GM19324 (cell line): ENCODE measurements at regions not wholly inside any gene's neighbourhood (a gene's known extent, or its start where the extent isn't known, plus 50 kb on each side); places are given as distances from the start of the nearest gene placed in this dataset.

Source experiments
- ATAC-seq: cut with Tn5 transposase; IDR thresholded peaks from one replicate; pipeline ENCODE4 v1.9.1; 2021; ENCODE audit warnings: mild to moderate bottlenecking, moderate library complexity; ENCODE audit not compliant: unreplicated experiment, low FRiP score

DNA sequence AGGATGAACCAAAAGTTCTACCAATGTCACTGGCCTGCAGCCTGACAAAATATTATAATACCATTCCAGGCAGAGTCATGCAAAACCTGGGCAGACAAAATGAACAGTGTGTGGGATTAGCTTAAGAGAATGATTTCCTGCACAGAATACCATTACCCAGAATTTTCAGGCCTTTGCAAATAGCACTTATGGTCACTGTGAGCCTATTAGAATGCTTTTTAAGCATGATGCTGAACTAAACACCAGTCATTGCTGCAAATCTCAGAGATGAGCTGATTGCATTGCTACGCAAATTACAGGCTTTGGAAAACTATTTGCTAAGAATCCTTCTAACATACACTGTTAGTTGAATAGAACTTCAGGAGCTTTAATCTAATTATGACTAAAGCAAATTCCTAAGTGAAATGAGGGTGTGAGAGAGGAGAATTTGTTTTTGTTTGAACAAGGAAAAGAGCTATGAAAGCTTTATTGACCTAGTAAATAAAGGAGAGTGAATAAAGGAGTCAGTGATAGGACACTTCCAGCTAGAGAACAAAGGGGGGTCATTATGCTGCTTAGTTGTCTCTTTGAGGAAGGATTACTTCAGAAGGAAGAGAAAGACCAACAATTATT is 398.8 kb downstream of the HS3ST3B1 start:
- no peak for ATAC-seq

DNA sequence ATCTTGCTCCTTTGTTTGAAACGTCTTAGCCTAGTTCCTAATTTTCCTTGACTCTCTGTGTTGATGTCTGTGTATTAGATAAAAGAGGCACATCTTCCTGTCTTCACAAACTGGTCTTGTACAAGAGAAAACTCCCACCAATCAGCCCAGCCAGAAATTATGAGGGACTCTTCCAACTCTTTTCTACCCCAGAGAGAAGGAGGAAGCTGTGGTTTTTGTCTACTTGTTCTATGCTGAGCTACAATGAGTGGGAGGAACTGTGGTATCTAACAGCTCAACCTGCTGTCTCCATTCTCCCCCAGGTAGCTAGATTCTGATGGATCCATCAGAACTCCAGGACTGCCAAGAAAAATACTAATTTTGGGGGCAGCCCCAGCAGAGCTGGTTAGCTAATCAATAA is 392.5 kb downstream of the HS3ST3B1 start:
- no peak for ATAC-seq

GRCh38 chr17:14690704-14691103 is 389.8 kb downstream of the HS3ST3B1 start:
- ATAC-seq = no peak

GRCh38 chr17:14688134-14688533 is 387.3 kb downstream of the HS3ST3B1 start:
- no peak for ATAC-seq

GRCh38 chr17:14672830-14673229 is 371.9 kb downstream of the HS3ST3B1 start:
- no peak for ATAC-seq

DNA sequence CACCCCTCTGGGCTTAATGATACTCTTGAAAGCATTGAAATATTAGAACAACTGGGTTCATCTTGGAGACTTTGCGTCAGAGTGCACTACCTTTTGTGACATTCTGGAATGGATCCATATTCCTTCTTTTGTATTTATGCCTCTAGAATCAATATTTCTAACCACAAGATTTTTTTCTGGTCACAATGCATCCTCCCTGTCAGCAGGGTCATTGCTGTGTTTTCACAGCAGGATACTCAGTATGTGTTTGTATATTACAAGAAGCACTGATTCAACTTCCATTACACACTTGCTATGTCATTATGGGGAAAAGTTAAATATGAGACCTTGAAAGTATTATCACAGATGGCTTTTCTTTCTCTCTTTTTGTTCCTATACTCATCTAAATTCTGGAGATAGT is 370.0 kb downstream of the HS3ST3B1 start:
- ATAC-seq = no peak

DNA sequence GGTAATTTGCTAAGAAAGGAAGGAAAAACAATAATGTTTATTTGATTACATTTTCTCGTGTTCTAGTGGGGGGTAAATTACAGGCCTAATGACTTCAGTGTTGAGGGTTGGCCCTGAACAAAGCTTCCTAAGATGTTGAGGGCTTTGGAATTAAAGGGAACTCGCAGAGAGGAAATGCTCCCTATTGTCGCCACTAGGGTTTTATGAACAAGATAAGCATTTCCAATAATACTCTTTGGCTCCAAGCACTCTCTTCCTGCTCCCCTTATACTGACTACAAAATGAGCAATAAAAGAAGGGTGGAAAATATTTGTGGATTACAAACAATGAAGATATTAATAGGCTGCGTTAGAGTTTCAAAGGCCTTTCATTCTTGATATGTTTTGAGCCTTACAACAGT is 363.6 kb downstream of the HS3ST3B1 start:
- no peak for ATAC-seq

- no peak for ATAC-seq
Observed at GRCh38 chr17:14641117-14641516, 340.2 kb downstream of the HS3ST3B1 start.

DNA sequence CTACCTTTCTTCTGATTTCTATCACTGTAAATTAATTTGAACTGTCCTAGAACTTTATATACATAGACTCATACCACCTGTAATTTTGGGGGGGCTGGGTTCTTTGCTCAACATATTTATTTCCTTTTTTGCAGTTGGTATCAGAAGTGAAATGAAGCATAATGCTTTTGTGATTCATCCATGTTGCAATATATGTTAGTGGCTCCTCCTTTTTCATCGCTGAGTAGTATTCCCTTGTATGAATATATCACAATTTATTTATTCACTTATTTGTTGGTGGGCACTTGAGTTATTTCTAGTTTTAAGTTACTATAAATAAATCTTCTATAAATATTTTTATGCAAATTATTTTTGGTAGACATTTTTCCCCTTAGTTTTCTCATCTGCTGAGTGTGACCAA is 336.4 kb downstream of the HS3ST3B1 start:
- no peak for ATAC-seq

GRCh38 chr17:14630621-14631020 is 329.7 kb downstream of the HS3ST3B1 start:
- ATAC-seq = no peak

GRCh38 chr17:14630046-14630445 is 329.2 kb downstream of the HS3ST3B1 start:
- ATAC-seq = no peak

DNA sequence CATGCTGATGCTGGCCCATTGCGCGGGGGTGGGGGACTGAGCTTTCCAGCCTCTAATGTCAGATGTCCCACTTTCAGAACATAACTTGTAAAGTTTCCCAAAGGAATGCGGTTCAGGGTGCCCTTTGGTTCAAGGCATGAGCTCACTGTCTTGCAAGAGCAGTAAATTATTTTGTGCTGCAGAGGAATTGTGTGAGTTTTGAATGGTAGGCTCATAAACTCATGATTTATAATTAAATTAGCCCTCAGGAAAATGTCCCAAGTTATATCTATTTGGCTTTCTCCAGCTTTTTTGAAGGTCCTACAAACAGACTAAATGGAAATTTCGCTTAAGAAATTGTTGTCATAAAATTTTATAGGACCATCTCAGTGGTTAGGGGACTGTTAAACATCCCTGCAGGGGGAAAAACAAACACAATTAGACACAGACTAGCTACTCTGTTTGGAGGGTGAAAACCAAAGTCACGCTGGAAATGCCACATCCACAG is 321.8 kb downstream of the HS3ST3B1 start:
- ATAC-seq = no peak

DNA sequence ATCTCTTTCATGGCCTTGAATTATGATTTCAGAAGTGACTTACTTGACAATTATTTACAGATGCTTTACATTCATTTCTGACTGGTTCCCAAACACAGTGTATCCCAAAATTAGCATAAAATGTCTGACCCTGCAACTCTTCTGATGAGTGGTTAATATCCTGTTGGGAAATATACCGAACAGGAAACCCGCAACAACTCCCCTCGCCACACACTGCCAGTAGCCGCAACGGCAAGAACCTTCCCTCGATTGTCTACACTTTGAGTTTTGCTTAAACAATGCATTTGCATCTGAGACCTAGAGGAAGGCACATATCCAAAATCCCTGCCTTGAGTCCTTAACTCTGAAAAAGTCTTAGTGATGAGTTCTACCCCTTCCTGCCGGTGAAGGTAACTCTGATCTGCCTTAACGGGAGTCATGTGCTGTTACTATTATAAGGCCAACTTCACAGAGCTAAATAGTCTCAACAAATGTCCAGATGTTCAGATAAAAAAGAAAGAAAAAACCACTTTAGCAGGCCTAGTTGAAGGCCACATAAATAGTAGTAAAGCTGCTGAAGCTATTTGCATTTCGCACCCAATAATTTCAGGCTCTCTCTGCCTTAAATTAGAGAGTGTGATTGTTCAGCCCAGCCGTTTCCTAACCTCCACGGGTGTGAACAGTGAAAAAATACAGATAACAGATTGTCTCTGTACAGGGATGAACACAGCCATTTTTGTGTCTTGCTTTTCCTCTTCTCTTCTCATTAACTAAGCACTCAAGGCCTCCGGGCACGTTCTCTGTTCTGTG is 321.1 kb downstream of the HS3ST3B1 start:
- ATAC-seq = no peak

- no peak for ATAC-seq
Observed at GRCh38 chr17:14619821-14620220, 318.9 kb downstream of the HS3ST3B1 start.

DNA sequence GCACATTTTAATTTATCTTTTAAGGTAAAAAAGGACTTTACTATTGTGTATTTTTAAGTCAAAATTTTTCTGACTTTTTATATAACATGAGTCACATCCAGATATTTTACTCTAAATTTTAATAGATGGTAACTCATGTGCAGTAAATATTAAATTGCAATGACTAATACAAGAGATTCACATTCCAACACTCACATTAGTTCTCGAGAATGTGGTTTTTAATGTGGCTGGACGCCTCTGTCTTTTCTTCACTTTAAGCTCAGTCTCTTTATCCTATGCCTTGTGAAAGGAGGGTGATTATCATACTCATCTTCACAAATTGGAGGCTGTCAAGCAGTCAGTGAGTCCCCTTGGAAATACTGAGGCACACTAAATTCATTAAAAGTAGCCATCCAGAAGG is 315.6 kb downstream of the HS3ST3B1 start:
- no peak for ATAC-seq

- ATAC-seq = no peak
Observed at GRCh38 chr17:14605267-14605599, 304.4 kb downstream of the HS3ST3B1 start.

DNA sequence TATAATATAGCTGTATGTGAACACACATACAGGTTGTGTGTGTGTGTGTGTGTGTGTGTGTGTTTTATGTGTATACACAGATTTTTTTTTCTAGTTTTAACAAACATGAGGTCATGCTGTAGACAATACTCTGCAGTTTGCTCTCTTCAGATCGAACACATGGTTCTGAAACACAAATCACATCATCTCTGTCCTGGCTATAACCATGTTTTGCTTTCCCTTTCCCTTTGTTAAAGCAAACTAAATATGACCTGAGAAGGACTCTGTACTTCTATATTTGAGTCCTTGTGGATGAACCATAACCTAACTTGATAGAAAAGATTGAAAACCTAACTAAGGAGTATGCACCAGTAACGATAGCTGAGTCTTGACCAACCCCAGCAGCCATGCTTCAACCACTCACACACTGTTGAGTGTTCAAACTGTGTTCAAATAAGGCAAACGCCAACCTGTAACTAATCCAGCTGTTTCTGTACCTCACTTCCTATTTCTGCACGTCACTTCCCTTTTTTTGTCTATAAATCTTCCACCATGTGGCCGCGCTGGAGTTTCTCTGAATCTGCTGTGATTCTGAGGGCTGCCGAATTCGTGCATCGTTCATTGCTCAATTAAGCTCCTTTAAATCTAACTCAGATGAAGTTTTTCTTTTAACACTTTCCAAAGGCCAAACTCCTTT is 303.8 kb downstream of the HS3ST3B1 start:
- ATAC-seq = no peak

- ATAC-seq = no peak
Observed at GRCh38 chr17:14596224-14596623, 295.3 kb downstream of the HS3ST3B1 start.

DNA sequence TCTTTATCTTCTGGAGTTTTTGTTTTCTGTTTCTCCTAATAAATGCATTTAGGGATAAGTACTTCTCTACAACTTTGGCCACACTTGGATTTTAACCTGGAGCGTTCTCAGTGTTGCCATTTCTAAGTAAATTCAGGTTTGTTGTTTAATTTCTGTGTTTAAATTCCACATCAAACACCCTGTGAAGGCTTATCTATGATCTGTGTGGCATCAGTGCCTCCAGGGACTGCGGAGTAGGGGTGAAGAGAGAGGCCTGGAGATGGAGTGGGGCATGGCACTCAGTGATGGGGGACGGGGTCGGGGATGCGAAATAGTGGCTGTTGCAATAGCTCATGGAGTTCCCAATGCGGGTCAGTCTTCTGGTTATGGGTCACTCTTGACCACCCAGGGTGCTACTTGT is 294.8 kb downstream of the HS3ST3B1 start:
- no peak for ATAC-seq

DNA sequence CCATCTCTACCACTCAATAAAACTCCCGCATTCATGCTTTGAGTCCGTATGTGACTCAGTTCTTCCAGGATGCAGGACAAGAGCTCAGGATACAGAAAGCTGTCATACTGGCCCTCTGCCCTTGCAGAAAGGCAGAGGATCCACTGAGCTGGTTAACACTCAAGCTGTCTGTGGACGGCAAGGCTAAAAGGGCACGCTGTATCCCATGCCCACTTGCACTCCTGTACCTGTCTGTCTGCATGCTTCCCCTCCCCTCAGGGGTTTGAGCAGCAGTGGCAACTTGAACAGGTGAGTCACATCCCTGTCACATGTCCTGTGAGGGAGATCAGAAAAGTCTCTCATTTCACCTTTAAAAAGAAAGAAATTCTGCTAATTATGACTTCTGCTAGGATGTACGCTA is 293.8 kb downstream of the HS3ST3B1 start:
- no peak for ATAC-seq

- no peak for ATAC-seq
Observed at GRCh38 chr17:14593956-14594355, 293.1 kb downstream of the HS3ST3B1 start.
